ENCODE measurements at regions not wholly inside any gene's neighbourhood (a gene's known extent, or its start where the extent isn't known, plus 50 kb on each side); places are given as distances from the start of the nearest gene placed in this dataset.
"Not testable (repeated sequence)": the region's sequence is repeated elsewhere in the genome, so short reads cannot be mapped to it uniquely, and the experiment has no call there.

DNA sequence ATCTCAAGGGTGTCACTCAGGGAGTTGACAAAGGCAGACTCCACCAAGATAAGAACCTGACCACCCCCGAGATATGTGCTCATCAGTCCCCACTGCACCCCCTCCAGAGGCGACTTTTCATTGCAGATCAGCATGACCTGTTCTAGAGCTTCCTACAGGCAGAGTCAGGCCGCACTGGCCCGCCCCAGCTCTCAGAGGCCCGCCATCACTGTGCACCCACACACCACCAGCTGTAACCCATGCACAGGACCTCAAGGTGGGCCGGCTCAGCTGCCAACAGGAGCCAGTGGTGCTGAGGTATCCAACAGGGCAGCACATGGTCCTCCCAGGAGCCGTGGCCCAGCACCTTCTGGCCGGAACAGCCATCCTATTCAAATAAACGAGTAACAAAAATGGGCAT is 253.6 kb upstream of the ANKRD20A1 start:
- TF ChIP-seq, protein P1, sequence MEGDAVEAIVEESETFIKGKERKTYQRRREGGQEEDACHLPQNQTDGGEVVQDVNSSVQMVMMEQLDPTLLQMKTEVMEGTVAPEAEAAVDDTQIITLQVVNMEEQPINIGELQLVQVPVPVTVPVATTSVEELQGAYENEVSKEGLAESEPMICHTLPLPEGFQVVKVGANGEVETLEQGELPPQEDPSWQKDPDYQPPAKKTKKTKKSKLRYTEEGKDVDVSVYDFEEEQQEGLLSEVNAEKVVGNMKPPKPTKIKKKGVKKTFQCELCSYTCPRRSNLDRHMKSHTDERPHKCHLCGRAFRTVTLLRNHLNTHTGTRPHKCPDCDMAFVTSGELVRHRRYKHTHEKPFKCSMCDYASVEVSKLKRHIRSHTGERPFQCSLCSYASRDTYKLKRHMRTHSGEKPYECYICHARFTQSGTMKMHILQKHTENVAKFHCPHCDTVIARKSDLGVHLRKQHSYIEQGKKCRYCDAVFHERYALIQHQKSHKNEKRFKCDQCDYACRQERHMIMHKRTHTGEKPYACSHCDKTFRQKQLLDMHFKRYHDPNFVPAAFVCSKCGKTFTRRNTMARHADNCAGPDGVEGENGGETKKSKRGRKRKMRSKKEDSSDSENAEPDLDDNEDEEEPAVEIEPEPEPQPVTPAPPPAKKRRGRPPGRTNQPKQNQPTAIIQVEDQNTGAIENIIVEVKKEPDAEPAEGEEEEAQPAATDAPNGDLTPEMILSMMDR (IDR thresholded peaks at IDR 0.05), result not testable (repeated sequence)
- not testable (repeated sequence) for TF ChIP-seq EP300 (IDR thresholded peaks at IDR 0.05)
